ENCODE measurements at regions not wholly inside any gene's neighbourhood (a gene's known extent, or its start where the extent isn't known, plus 50 kb on each side); places are given as distances from the start of the nearest gene placed in this dataset.

- no peaks in the 10 kb centered on the region for H3K9me3 Mint-ChIP-seq (ENCODE audit: unreplicated experiment)
- H3K36me3 Mint-ChIP-seq (ENCODE audit: low read depth, unreplicated experiment) = no peaks in the 10 kb centered on the region
- H3K27ac Mint-ChIP-seq (ENCODE audit: unreplicated experiment) = no peak overlapping the region
- H3K27me3 Mint-ChIP-seq (ENCODE audit: unreplicated experiment) = peaks cover 1% of the 10 kb centered on the region
- no peaks in the 10 kb centered on the region for H3K4me1 Mint-ChIP-seq (ENCODE audit: unreplicated experiment)
- H3K4me3 Mint-ChIP-seq (ENCODE audit: unreplicated experiment) = no peak overlapping the region
- TF ChIP-seq CTCF (IDR thresholded peaks at IDR 0.05; ENCODE audit: unreplicated experiment) = no peak
- no peak for DNase-seq (ENCODE audit: low spot score)
Measured at GRCh38 chr11:96905663-96906062, 515.9 kb downstream of the JRKL start.

- TF ChIP-seq CTCF (IDR thresholded peaks at IDR 0.05; ENCODE audit: unreplicated experiment) = no peak
- H3K27me3 Mint-ChIP-seq (ENCODE audit: unreplicated experiment) = peaks cover 1% of the 10 kb centered on the region
Measured at GRCh38 chr11:96906476-96906875, 516.7 kb downstream of the JRKL start.

GRCh38 chr11:96925862-96926261, 536.0 kb downstream of the JRKL start:
- Mint-ChIP-seq H3K4me1 (ENCODE audit: unreplicated experiment) (no peaks in the 10 kb centered on the region), H3K27me3 (ENCODE audit: unreplicated experiment) (no peaks in the 10 kb centered on the region), H3K36me3 (ENCODE audit: low read depth, unreplicated experiment) (no peaks in the 10 kb centered on the region), H3K27ac (ENCODE audit: unreplicated experiment) (no peak overlapping the region), H3K4me3 (ENCODE audit: unreplicated experiment) (no peak overlapping the region), H3K9me3 (ENCODE audit: unreplicated experiment) (no peaks in the 10 kb centered on the region)
- no peak for TF ChIP-seq CTCF (IDR thresholded peaks at IDR 0.05; ENCODE audit: unreplicated experiment)
- DNase-seq (ENCODE audit: low spot score) = no peak

More at GRCh38 chr11:96906476-96906875, 516.7 kb downstream of the JRKL start:
- no peak overlapping the region for H3K27ac Mint-ChIP-seq (ENCODE audit: unreplicated experiment)
- no peaks in the 10 kb centered on the region for H3K9me3 Mint-ChIP-seq (ENCODE audit: unreplicated experiment)
- H3K4me3 Mint-ChIP-seq (ENCODE audit: unreplicated experiment) = no peak overlapping the region
- no peak for DNase-seq (ENCODE audit: low spot score)
- no peaks in the 10 kb centered on the region for H3K4me1 Mint-ChIP-seq (ENCODE audit: unreplicated experiment)
- no peaks in the 10 kb centered on the region for H3K36me3 Mint-ChIP-seq (ENCODE audit: low read depth, unreplicated experiment)

GRCh38 chr11:96940227-96940626, 550.4 kb downstream of the JRKL start:
- no peak overlapping the region for H3K4me3 Mint-ChIP-seq (ENCODE audit: unreplicated experiment)
- H3K9me3 Mint-ChIP-seq (ENCODE audit: unreplicated experiment) = no peaks in the 10 kb centered on the region
- no peak overlapping the region for H3K27ac Mint-ChIP-seq (ENCODE audit: unreplicated experiment)
- no peaks in the 10 kb centered on the region for H3K4me1 Mint-ChIP-seq (ENCODE audit: unreplicated experiment)
- no peak for DNase-seq (ENCODE audit: low spot score)
- no peaks in the 10 kb centered on the region for H3K36me3 Mint-ChIP-seq (ENCODE audit: low read depth, unreplicated experiment)
- H3K27me3 Mint-ChIP-seq (ENCODE audit: unreplicated experiment) = no peaks in the 10 kb centered on the region
- no peak for TF ChIP-seq CTCF (IDR thresholded peaks at IDR 0.05; ENCODE audit: unreplicated experiment)

- Mint-ChIP-seq H3K4me1 (ENCODE audit: unreplicated experiment) (no peaks in the 10 kb centered on the region), H3K27ac (ENCODE audit: unreplicated experiment) (no peak overlapping the region), H3K27me3 (ENCODE audit: unreplicated experiment) (no peaks in the 10 kb centered on the region), H3K36me3 (ENCODE audit: low read depth, unreplicated experiment) (no peaks in the 10 kb centered on the region), H3K4me3 (ENCODE audit: unreplicated experiment) (no peak overlapping the region), H3K9me3 (ENCODE audit: unreplicated experiment) (no peaks in the 10 kb centered on the region)
- no peak for DNase-seq (ENCODE audit: low spot score)
- no peak for TF ChIP-seq CTCF (IDR thresholded peaks at IDR 0.05; ENCODE audit: unreplicated experiment)
Measured at GRCh38 chr11:96942855-96943254, 553.0 kb downstream of the JRKL start.
